HG02798 (cell line): ENCODE measurements at regions not wholly inside any gene's neighbourhood (a gene's known extent, or its start where the extent isn't known, plus 50 kb on each side); places are given as distances from the start of the nearest gene placed in this dataset.
"Not testable (repeated sequence)": the region's sequence is repeated elsewhere in the genome, so short reads cannot be mapped to it uniquely, and the experiment has no call there.

Experiments used
- ATAC-seq: cut with Tn5 transposase; IDR thresholded peaks from one replicate; pipeline ENCODE4 v1.9.1; 2021; ENCODE audit warnings: mild to moderate bottlenecking; ENCODE audit not compliant: unreplicated experiment, poor library complexity

DNA sequence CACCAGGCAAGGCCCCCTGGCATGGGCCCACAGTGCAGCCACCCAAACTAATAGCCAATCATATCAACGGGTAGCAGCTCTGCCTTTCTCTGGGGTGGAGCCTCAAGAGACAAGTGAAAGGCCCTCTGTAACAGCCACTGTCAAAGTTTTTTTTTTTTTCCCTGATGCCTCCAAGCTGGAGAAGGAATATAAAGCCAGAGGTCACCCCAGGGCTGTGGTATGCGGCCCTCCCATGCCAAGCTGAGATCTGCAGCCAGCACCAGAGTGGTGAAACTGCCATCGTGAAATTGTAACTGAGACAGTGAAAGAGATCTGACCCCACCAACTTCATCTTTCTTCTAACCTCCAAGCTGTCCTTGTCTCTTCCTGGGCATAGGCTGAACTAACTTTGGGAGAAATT, 407.0 kb downstream of the KLHL4 start:
- ATAC-seq: no peak

DNA sequence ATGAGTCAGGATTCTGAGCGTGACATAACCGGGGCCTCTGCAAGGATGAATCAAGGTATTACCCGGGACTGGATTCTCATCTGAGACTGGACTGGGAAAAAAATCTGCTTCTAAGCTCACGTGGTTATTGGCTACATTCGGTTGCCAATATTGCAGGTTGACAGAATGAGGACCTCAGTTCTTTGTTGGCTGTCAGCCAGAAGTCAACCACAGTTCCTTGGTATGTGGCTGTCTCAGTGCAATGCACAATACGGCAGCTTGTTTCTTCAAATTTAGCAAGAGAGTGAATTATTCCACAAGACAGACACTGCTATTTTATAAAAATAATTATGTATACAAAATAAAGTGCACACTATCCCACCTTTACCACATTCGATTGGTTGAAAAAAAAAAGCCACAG, 424.2 kb downstream of the KLHL4 start:
- no peak for ATAC-seq

DNA sequence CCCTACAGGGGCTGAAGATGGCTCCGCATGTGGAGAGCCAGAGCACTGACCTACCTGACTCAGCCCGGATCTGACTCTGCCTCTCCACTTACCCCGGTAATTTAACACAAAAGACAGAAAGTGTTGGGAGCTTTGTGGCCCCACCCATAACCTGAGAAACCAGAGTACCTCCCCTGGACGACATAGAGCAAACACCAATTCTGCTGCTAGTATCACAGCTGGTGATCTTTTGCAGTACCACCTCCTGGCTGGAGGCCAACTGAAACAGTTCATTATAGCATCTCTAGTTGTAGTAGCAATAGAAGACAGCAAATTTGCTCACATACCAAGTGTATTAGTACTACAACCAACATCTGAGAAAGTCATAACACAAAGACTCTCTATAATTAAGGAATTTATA, 443.9 kb downstream of the KLHL4 start:
- ATAC-seq: no peak

DNA sequence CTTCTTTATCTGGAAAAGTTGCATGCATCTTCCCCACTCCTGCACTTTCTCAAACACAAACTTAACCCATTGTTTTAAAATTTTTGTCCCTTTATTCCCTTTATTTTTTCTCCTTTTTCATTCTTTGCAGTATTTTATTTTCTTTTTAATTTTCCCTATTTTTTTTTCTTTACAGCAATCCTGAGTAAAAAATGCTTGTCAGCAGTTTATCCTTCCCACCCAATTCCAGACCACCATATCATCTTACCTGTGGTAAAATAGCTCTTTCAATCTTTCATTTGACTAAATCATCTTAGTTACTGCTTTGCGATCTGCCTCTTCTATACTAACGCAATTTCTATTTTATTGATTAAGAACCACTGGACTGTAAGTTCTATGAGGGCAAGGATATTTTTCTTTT, 450.5 kb downstream of the KLHL4 start:
- ATAC-seq: no peak

DNA sequence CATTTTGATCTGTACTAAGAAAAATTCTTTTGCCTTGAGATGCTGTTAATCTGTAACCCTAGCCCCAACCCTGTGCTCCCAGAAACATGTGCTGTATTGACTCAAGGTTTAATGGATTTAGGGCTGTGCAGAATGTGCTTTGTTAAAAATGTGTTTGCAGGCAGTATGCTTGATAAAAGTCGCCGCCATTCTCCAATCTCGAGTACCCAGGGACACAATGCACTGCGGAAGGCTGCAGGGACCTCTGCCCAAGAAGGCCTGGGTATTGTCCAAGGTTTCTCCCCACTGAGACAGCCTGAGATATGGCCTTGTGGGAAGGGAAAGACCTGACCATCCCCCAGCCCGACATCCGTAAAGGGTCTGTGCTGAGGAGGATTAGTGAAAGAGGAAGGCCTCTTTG, 454.5 kb downstream of the KLHL4 start:
- not testable (repeated sequence) for ATAC-seq

DNA sequence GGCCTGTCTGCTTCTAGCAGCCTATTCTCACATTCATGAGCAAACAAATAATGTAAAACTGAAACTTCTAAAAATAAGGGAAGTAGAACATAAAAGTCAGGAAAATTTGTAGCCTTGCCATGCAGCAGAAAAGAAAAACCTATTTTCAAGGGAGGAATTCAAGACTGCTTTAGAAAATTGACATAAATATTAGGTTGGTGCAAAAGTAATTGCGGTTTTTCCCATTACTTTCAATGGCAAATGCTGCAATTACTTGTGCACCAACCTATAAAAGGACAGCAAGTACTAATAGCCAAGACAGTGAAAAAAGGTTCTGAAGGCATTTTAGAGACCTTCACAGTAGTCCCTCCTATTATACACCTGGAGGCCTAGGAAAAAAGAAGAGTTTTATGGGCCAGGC, 457.8 kb downstream of the KLHL4 start:
- ATAC-seq: no peak

DNA sequence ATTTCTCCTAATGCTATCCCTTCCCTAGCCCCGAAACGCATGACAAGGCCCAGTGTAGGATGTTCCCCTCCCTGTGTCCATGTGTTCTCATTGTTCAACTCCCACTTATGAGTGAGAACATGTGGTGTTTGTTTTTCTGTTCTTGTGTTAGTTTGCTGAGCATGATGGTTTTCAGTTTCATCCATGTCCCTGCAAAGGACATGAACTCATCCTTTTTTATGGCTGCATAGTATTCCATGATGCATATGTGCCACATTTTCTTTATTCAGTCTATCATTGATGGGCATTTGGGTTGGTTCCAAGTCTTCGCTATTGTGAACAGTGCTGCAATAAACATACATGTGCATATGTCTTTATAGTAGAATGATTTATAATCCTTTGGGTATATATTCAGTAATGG, 490.3 kb downstream of the KLHL4 start:
- not testable (repeated sequence) for ATAC-seq

DNA sequence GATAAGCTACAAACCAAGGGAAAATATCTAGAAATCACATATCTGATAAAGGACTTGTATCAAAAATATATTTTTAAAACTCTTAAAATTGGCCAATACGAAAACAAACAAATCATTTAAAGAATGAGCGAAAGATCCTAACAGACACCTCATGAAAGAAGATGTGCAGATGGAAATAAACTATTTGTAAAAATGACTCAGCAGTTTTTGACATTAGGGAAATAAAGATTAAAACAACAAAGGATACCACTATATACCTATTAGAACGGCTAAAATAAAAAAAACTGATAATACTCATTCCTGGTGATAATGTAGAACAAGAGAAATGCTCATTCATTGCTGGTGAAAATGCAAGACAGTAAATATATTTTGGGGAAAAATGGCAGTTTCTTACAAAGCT, 506.4 kb downstream of the KLHL4 start:
- no peak for ATAC-seq

DNA sequence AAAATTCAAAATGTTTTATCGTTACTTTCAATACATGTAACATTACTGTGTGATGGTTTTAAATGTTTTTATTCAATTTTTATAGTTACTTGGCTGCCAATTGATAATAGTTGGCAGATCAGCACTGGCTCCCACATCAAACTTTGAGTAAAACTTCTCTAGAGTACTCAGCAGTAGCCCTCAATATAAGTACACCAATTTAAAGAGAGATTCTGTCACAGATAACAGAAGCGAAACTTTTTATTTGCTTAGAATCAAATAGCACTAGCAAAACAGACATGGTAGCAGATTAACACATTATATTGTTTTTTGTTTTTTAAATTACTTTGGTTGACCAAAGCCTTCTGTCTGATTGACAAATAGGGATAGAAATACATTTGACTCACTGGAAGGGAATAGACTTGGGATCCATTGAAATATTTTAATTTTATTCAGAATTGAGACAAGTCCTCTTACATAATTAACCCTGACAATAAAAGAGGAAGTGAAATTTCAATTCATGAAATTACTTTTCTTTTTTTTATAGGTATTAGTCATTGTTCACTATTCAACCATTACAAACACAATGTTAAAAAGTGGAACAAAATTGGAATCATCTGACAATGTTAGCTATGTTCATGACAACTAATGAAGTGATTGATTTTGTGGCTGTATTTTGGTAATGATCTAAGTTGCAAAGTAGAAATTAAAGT, 554.9 kb downstream of the KLHL4 start:
- ATAC-seq: no peak

DNA sequence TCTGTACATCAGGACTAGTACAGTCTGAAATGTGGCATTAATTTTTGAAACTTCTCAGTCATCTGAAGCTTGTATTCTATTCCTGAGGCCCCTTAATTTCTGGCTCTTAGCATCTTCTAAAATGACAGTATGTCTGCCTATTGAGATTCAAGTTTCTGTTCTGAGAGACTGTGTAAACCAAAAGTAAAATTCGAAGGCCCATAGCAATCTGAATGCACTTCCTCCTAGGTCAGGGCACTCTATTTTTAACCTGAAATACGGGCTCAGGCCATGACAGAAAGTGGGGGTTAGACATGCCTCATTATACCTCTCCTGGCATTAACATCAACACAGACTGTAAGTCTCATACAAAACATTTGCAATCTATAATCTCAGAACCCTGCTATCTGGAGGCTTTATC, 584.4 kb downstream of the KLHL4 start:
- ATAC-seq: no peak

DNA sequence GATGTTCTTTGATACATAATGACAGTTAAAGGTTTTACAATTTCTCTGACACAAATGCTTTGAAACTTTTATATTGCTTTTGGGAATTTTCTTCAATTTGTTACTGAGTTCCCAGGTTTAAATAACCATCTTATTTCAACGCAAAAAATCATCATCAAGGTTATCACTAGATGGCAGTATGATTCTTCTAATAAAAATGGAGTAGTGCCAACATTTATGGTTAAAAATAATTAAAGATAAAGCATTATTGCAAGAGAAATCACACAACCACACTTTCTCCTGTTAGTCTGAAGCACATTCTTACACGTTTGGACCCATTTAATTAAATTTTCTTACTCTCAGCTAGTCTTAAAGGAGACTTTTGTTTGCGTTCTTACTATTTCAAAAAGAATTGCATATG, 611.3 kb upstream of the CPXCR1 start:
- ATAC-seq: no peak

DNA sequence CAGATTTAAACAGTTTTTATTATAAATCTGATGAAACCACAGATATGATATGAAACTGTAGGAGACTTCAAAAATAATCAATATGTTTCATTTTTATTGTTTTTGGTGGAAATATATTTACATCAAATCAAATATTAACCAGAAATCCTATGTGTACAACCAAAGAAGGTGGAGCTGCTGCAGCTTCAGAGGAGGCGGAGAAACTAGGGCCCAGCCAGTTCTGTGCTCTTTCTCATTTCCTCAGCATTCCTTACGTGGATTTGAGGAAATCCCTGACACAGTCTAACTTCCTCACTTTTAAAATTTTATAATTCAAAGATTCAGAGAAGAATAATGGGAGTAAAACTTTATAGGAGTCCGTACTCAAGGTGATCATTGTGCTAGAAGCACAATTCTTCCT, 610.7 kb upstream of the CPXCR1 start:
- no peak for ATAC-seq

DNA sequence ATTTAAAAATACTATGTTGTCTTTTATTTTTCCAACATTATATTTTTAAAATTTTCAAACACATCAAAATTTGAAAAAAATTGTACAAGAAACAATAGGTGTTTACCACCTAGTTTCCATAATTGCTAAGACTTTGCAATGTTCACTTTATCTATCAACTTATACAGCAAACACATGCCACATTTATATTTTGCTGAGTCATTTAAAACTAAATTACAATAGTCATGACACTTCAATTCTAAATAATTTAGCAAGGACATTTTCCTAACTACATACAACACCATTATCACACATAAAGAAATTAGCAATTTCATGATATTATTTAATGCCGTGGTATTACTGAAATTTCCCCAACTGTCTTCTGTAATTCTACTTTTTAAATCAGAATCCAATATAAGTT, 600.4 kb upstream of the CPXCR1 start:
- ATAC-seq: no peak

DNA sequence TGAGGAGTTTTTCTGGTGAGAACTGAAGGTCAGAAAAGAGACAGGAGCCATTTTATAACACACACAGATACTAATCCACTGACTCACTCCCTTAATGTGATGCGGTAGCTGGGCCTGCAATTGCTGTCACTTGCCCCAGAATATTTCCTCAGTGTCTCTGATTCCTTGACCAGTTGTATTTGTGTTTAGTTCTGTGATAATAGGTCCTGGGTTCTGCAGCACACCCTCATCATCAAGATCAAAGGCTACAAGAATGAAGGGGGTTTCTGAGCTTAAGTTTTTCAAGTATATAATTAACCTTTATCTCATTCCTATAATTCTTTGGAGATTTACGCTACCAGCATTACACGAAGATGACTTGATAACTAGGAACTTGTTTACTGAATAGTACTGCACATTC, 576.5 kb upstream of the CPXCR1 start:
- no peak for ATAC-seq

DNA sequence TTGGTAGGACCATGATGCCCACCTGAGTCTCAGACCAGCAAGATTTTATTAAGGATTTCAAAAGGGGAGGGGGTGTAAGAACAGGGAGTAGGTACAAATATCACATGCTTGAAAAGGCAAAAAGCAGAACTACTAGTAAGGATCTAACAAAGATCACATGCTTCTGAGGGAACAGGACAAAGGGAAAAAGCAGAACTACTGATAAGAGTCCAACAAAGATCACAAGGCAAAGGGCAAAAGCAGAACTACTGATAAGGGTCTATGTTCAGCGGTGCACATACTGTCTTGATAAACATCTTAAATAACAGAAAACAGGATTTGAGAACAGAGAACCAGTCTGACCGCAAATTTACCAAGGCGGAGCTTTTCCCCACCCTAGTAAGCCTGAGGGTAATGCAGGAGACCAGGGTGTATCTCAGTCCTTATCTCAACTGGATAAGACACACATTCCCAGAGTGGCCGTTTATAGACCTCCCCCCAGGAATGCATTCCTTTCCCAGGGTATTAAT, 573.0 kb upstream of the CPXCR1 start:
- ATAC-seq: not testable (repeated sequence)

DNA sequence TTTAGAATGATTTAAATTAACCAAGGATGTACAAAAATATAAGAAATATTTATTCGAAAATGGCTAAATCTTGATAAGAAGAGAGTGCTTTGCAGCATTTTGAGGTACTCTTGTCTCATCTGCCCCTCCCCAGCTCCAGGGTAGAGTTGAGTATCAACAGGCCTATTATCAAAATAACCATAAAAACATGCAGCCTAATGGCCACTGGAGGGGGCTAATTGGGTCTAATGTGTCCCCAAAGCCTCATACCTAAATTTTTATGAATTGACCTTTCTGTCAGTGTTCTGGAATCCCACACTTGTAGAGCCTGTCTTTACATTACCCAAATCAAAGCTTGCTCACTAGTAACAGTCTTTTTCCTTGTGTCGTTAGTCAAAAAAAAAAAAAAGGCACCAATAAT, 544.9 kb upstream of the CPXCR1 start:
- ATAC-seq: no peak

DNA sequence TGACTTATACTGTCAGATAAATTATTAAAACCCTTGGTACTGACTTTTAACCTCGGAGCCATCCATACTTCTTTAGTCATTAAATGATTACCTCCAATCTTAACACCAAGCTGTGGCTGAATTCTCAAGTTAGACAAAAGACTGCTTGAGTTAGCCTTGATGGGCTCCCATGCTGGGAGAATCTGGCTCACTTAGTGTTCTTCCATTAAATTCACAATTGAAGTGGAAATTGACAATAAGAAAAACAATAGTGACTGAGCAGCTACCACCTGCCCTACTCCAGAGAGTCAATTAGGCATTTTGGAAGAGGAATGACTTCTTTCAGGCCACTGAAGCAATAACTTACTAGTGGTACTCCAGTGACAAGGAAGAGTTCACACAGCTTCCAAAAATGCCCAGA, 503.0 kb upstream of the CPXCR1 start:
- no peak for ATAC-seq

DNA sequence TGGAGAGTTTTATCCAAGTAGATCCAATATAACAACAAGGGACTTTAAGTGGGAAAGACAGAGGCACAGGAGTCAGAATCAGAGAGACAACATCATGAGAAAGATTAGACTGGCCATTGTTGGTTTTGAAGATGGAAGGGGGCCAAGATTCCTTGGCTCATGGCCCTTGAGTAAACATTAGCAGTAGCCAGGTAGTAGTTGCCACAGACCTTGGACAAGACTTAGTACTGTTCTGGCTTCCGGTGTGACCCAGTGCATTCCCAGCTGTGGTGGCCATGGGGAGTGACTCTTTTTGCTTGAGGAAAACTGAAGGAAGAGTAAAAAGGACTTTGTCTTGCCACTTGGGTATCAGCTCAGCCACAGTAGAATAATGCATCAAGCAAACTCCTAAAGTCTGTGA, 462.2 kb upstream of the CPXCR1 start:
- no peak for ATAC-seq

DNA sequence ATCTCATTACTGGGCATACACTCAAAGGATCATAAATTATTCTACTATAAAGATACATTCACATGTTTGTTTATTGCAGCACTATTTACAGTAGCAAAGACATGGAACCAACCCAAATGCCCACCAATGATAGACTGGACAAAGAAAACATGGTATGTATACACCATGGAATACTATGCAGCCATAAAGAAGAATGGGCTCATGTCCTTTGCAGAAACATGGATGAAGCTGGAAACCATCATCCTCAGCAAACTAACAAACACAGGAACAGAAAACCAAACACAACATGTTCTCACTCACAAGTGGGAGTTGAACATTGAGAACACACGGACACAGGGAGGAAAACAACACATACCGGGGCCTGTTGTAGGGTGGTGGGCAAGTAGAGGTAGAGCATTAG, 433.1 kb upstream of the CPXCR1 start:
- not testable (repeated sequence) for ATAC-seq

DNA sequence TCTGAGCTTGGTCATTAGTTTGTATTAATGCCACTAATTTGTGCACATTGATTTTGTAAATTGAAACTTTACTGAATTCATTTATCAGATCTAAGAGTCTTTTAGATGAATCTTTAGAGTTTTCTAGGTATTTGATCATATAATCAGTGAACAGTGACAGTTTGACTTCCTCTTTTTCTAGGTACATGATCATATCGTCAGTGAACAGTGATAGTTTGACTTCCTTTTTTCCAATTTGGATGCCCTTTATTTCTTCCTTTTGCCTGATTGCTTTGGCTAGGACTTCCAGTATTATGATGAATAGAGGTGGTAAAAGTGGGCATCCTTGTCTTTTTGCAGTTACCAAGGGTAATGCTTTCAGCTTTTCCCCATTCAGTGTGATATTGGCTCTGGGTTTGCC, 421.4 kb upstream of the CPXCR1 start:
- ATAC-seq: no peak

DNA sequence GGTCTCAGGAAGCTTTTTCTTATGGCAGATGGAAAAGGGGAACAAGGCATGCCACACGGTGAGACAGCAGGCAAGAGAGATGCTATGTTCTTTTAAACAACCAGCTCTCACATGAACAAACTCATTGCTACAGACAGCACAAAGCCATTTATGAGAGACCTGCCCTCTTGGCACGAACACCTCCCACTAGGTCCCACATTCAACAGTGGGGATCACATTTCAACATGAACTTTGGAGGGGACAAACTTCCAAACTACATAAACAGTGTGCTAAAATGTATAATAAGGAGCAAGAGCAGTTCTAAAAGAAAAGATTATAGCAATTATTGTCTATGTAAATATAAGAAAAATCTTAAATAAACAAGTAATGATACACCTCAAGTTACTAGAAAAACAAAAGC, 391.8 kb upstream of the CPXCR1 start:
- ATAC-seq: no peak

DNA sequence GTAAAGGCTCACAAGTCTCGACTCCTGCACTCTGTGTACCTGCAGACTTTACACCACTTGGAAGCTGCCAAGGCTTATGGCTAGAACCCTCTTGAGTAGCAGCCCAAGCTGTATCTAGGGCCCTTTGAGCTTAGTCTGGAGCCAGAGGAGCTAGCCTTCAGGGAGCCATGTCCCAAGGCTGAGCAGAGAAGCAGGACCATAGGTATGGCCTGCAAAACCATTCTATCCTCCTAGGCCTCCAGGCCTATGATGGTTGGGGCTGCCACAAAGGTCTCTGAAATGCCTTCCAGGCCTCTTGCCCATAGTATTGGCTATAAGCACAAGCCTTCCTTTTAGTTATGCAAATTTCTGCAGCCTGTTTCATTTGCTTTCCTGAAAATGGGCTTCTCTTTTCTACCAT, 380.7 kb upstream of the CPXCR1 start:
- no peak for ATAC-seq

DNA sequence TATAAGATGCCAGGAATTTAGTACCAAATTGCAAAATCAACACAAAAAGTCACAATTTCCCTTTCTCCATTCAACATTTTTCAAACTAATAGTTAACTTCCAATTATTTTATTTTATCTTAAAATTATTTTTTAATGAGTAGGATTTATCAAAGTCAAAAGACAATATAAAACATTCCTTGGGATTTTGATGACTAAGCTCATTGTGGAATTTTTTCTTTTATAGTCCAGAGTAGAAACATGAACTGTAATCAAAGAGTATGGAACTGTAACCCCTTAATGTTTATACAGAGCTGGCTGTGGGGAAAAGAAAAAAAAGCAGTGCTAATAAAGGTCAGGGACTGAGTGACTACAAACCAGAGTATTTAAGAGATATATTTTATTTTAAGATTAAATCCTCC, 368.6 kb upstream of the CPXCR1 start:
- no peak for ATAC-seq
